BE2C (cell line): ENCODE measurements at regions not wholly inside any gene's neighbourhood (a gene's known extent, or its start where the extent isn't known, plus 50 kb on each side); places are given as distances from the start of the nearest gene placed in this dataset.

Experiments used
- DNase-seq: peaks from one replicate; pipeline ENCODE4 v3.0.0-alpha.2; 2020
- H3K27me3 ChIP-seq: fragments of 250-450 bp; sonication (Bioruptor Pico); 2 replicates; pipeline ENCODE4 v1.5.1; 2020; ENCODE audit warnings: mild to moderate bottlenecking
- H3K36me3 ChIP-seq: fragments of 250-450 bp; sonication (Bioruptor Pico); 2 replicates; pipeline ENCODE4 v1.5.1; 2020; ENCODE audit warnings: mild to moderate bottlenecking
- H3K4me1 ChIP-seq: fragments of 250-450 bp; sonication (Bioruptor Pico); 2 replicates; pipeline ENCODE4 v1.5.1; 2020
- H3K4me3 ChIP-seq: 2 replicates; pipeline ENCODE4 v1.5.1; 2011; ENCODE audit warnings: low read depth, low read length
- H3K9me3 ChIP-seq: fragments of 250-450 bp; sonication (Bioruptor Pico); 2 replicates; pipeline ENCODE4 v1.5.1; 2020
- TF ChIP-seq, protein P1 (sequence below): IDR thresholded peaks from 2 replicates; pipeline ENCODE4 v1.5.1; 2012; ENCODE audit warnings: mild to moderate bottlenecking, low read depth, low read length

DNA sequence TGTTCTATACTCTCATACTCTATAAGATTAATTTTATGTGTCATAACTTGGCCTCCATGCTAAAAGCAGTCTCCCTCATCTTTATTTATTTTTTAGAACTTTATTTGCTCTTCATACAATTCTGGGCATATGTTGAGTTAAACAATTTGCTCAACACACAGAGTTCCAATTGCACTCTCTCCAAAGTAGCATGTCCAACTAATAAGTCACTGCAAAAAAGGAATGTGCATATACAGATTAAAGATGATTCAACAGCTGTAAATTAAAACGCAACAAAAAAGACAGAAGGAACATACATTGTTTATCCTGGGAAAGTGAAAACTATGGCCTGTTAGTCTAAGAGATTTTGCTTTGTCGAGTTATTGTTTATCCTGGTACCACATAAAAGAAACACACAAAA lies 277.7 kb upstream of the ACVR2A start:
- no peak overlapping the region for H3K4me3 ChIP-seq

DNA sequence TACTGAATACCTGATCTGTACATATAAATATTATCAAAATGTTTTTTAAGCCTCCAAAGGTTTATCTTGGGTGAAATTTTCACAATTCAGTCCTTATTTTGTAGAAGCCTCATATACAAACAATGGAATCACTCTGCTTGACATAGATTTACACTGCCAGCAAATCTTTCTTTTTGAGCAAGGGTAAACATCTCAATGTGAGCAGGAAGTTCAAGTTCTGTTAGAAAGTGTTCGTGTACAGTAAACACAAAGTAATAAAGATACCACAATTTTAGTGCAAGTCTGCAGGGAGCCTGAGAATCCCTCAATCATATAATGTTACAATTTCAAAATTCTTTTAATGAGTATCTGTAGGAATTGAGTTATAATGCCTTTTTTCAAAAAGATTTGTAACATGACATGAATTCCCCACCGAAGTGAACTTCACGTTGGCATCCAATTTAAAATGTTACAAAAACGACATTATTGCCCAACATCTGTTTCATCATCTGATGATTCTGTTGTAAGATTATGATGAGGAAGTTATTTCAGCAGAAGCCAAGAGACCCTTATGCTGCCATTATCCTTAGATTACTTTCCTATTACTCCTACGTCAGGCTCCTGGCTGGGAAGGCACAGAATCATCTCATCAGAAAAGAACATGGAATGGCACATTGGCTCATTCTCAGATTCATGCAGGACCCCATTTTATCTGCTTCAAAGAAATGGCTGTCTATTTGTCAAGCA lies 283.9 kb upstream of the ACVR2A start:
- H3K36me3 ChIP-seq: no peaks in the 10 kb centered on the region
- TF ChIP-seq, protein P1, sequence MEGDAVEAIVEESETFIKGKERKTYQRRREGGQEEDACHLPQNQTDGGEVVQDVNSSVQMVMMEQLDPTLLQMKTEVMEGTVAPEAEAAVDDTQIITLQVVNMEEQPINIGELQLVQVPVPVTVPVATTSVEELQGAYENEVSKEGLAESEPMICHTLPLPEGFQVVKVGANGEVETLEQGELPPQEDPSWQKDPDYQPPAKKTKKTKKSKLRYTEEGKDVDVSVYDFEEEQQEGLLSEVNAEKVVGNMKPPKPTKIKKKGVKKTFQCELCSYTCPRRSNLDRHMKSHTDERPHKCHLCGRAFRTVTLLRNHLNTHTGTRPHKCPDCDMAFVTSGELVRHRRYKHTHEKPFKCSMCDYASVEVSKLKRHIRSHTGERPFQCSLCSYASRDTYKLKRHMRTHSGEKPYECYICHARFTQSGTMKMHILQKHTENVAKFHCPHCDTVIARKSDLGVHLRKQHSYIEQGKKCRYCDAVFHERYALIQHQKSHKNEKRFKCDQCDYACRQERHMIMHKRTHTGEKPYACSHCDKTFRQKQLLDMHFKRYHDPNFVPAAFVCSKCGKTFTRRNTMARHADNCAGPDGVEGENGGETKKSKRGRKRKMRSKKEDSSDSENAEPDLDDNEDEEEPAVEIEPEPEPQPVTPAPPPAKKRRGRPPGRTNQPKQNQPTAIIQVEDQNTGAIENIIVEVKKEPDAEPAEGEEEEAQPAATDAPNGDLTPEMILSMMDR: no peak
- H3K4me3 ChIP-seq: no peak overlapping the region
- no peaks in the 10 kb centered on the region for H3K9me3 ChIP-seq
- no peaks in the 10 kb centered on the region for H3K27me3 ChIP-seq
- no peaks in the 10 kb centered on the region for H3K4me1 ChIP-seq
- DNase-seq: no peak

More for the DNA sequence above, 277.7 kb upstream of the ACVR2A start:
- no peak for DNase-seq
- Histone ChIP-seq H3K9me3 (no peaks in the 10 kb centered on the region), H3K36me3 (no peaks in the 10 kb centered on the region), H3K27me3 (no peaks in the 10 kb centered on the region), H3K4me1 (no peaks in the 10 kb centered on the region)
- TF ChIP-seq, protein P1: no peak

- H3K4me1 ChIP-seq: no peaks in the 10 kb centered on the region
- H3K4me3 ChIP-seq: no peak overlapping the region
- DNase-seq: no peak
- H3K27me3 ChIP-seq: no peaks in the 10 kb centered on the region
- no peaks in the 10 kb centered on the region for H3K36me3 ChIP-seq
- TF ChIP-seq, protein P1: no peak
- no peaks in the 10 kb centered on the region for H3K9me3 ChIP-seq
Observed at GRCh38 chr2:147559070-147559725, 285.6 kb upstream of the ACVR2A start.

- DNase-seq: no peak
- H3K36me3 ChIP-seq: no peaks in the 10 kb centered on the region
- TF ChIP-seq, protein P1: no peak
- H3K4me3 ChIP-seq: no peak overlapping the region
- H3K9me3 ChIP-seq: no peaks in the 10 kb centered on the region
- H3K4me1 ChIP-seq: no peaks in the 10 kb centered on the region
- H3K27me3 ChIP-seq: no peaks in the 10 kb centered on the region
Observed at GRCh38 chr2:147558620-147559019, 286.2 kb upstream of the ACVR2A start.

- no peaks in the 10 kb centered on the region for H3K4me1 ChIP-seq
- H3K36me3 ChIP-seq: no peaks in the 10 kb centered on the region
- no peak overlapping the region for H3K4me3 ChIP-seq
- DNase-seq: no peak
- no peaks in the 10 kb centered on the region for H3K9me3 ChIP-seq
- H3K27me3 ChIP-seq: no peaks in the 10 kb centered on the region
- TF ChIP-seq, protein P1: no peak
Observed at GRCh38 chr2:147554521-147555107, 290.2 kb upstream of the ACVR2A start.
